DOHH2 (cell line): ENCODE measurements at regions not wholly inside any gene's neighbourhood (a gene's known extent, or its start where the extent isn't known, plus 50 kb on each side); places are given as distances from the start of the nearest gene placed in this dataset.

Experiments used
- CTCF ChIP-seq: fragments of 200-600 bp; sonication (generic); IDR thresholded peaks from one replicate; pipeline ENCODE4 v1.5.1; 2014; ENCODE audit warnings: antibody characterized with exemption, mild to moderate bottlenecking, low read depth, low read length; ENCODE audit not compliant: poor library complexity, severe bottlenecking
- EZH2phosphoT487 ChIP-seq: fragments of 200-600 bp; sonication (generic); IDR thresholded peaks from 2 replicates; pipeline ENCODE4 v1.6.1; 2017; ENCODE audit warnings: borderline replicate concordance, mild to moderate bottlenecking, antibody characterized with exemption, low read length, moderate library complexity, mixed read lengths

GRCh38 chr16:86676254-86676670 lies 97.9 kb downstream of the FOXL1 start:
- no peak for TF ChIP-seq CTCF
- no peak for TF ChIP-seq EZH2phosphoT487
